HG02885 (cell line): ENCODE measurements at regions not wholly inside any gene's neighbourhood (a gene's known extent, or its start where the extent isn't known, plus 50 kb on each side); places are given as distances from the start of the nearest gene placed in this dataset.
"Not testable (repeated sequence)": the region's sequence is repeated elsewhere in the genome, so short reads cannot be mapped to it uniquely, and the experiment has no call there.

Experiments
- ATAC-seq: cut with Tn5 transposase; IDR thresholded peaks from one replicate; pipeline ENCODE4 v1.9.1; 2021; ENCODE audit warnings: mild to moderate bottlenecking; ENCODE audit not compliant: unreplicated experiment, poor library complexity

GRCh38 chr13:50248516-50249143, 233.4 kb downstream of the KCNRG start:
- no peak for ATAC-seq

GRCh38 chr13:50249144-50249521, 233.9 kb downstream of the KCNRG start:
- no peak for ATAC-seq

- no peak for ATAC-seq
Measured at GRCh38 chr13:50250401-50250800, 235.2 kb downstream of the KCNRG start.

GRCh38 chr13:50255639-50256038, 240.4 kb downstream of the KCNRG start:
- ATAC-seq: peak; percentile 51

GRCh38 chr13:50256536-50257321, 241.5 kb downstream of the KCNRG start:
- not testable (repeated sequence) for ATAC-seq

- ATAC-seq: no peak
Measured at GRCh38 chr13:50257646-50258045, 242.4 kb downstream of the KCNRG start.

- no peak for ATAC-seq
Measured at GRCh38 chr13:50261130-50261901, 246.1 kb downstream of the KCNRG start.

- ATAC-seq: no peak
Measured at GRCh38 chr13:50267066-50267465, 251.8 kb downstream of the KCNRG start.

GRCh38 chr13:50267917-50268316, 252.7 kb downstream of the KCNRG start:
- ATAC-seq: no peak

- no peak for ATAC-seq
Measured at GRCh38 chr13:50268500-50268899, 253.3 kb downstream of the KCNRG start.

- no peak for ATAC-seq
Measured at GRCh38 chr13:50274181-50274580, 258.9 kb downstream of the KCNRG start.

GRCh38 chr13:50275392-50276063, 260.3 kb downstream of the KCNRG start:
- no peak for ATAC-seq

- no peak for ATAC-seq
Measured at GRCh38 chr13:50276550-50276949, 261.3 kb downstream of the KCNRG start.

- ATAC-seq: no peak
Measured at GRCh38 chr13:50277127-50277526, 261.9 kb downstream of the KCNRG start.

- ATAC-seq: no peak
Measured at GRCh38 chr13:50277906-50278305, 262.7 kb downstream of the KCNRG start.

- no peak for ATAC-seq
Measured at GRCh38 chr13:50280441-50280937, 265.2 kb downstream of the KCNRG start.

- no peak for ATAC-seq
Measured at GRCh38 chr13:50282016-50282415, 266.8 kb downstream of the KCNRG start.

- ATAC-seq: no peak
Measured at GRCh38 chr13:50283017-50283416, 267.8 kb downstream of the KCNRG start.

- ATAC-seq: peak; percentile 85
Measured at GRCh38 chr13:50284540-50284939, 269.3 kb downstream of the KCNRG start.

GRCh38 chr13:50285283-50285682, 270.0 kb downstream of the KCNRG start:
- peak; percentile 62 for ATAC-seq
